Stimulated activated CD4-positive, alpha-beta T cell treated with anti-CD3 and anti-CD28 coated beads, Interleukin-15, amount 100 ng/mL, for 24 hours (primary cell): ENCODE measurements at regions not wholly inside any gene's neighbourhood (a gene's known extent, or its start where the extent isn't known, plus 50 kb on each side); places are given as distances from the start of the nearest gene placed in this dataset.

Experiments used
- DNase-seq: peaks from one replicate; pipeline ENCODE4 v3.0.0-alpha.2; 2020

GRCh38 chr12:127414636-127415035, 852.3 kb upstream of the TMEM132C start:
- no peak for DNase-seq

GRCh38 chr12:127416796-127417195, 850.2 kb upstream of the TMEM132C start:
- no peak for DNase-seq

GRCh38 chr12:127419111-127419510, 847.9 kb upstream of the TMEM132C start:
- no peak for DNase-seq

GRCh38 chr12:127421614-127422013, 845.4 kb upstream of the TMEM132C start:
- no peak for DNase-seq

GRCh38 chr12:127422935-127423566, 843.9 kb upstream of the TMEM132C start:
- DNase-seq, result no peak

- DNase-seq, result no peak
Observed at GRCh38 chr12:127425474-127425873, 841.5 kb upstream of the TMEM132C start.

GRCh38 chr12:127428420-127428819, 838.5 kb upstream of the TMEM132C start:
- no peak for DNase-seq

- no peak for DNase-seq
Observed at GRCh38 chr12:127429551-127430285, 837.3 kb upstream of the TMEM132C start.

GRCh38 chr12:127430401-127430800, 836.6 kb upstream of the TMEM132C start:
- no peak for DNase-seq

- no peak for DNase-seq
Observed at GRCh38 chr12:127431177-127431576, 835.8 kb upstream of the TMEM132C start.

- DNase-seq, result no peak
Observed at GRCh38 chr12:127431594-127431993, 835.4 kb upstream of the TMEM132C start.

GRCh38 chr12:127435439-127435838, 831.5 kb upstream of the TMEM132C start:
- DNase-seq, result no peak

- DNase-seq, result no peak
Observed at GRCh38 chr12:127438512-127439244, 828.3 kb upstream of the TMEM132C start.

- DNase-seq, result no peak
Observed at GRCh38 chr12:127445581-127446139, 821.3 kb upstream of the TMEM132C start.

- DNase-seq, result no peak
Observed at GRCh38 chr12:127448906-127449305, 818.1 kb upstream of the TMEM132C start.

- DNase-seq, result no peak
Observed at GRCh38 chr12:127450826-127451225, 816.1 kb upstream of the TMEM132C start.

- DNase-seq, result no peak
Observed at GRCh38 chr12:127455347-127456265, 811.4 kb upstream of the TMEM132C start.

GRCh38 chr12:127457726-127458125, 809.2 kb upstream of the TMEM132C start:
- no peak for DNase-seq

GRCh38 chr12:127459166-127459565, 807.8 kb upstream of the TMEM132C start:
- DNase-seq, result no peak

GRCh38 chr12:127459687-127460086, 807.3 kb upstream of the TMEM132C start:
- DNase-seq, result no peak

- no peak for DNase-seq
Observed at GRCh38 chr12:127463237-127463636, 803.7 kb upstream of the TMEM132C start.

- DNase-seq, result no peak
Observed at GRCh38 chr12:127469331-127469730, 797.6 kb upstream of the TMEM132C start.

GRCh38 chr12:127473766-127474165, 793.2 kb upstream of the TMEM132C start:
- no peak for DNase-seq
